ENCODE measurements at regions not wholly inside any gene's neighbourhood (a gene's known extent, or its start where the extent isn't known, plus 50 kb on each side); places are given as distances from the start of the nearest gene placed in this dataset.

DNA sequence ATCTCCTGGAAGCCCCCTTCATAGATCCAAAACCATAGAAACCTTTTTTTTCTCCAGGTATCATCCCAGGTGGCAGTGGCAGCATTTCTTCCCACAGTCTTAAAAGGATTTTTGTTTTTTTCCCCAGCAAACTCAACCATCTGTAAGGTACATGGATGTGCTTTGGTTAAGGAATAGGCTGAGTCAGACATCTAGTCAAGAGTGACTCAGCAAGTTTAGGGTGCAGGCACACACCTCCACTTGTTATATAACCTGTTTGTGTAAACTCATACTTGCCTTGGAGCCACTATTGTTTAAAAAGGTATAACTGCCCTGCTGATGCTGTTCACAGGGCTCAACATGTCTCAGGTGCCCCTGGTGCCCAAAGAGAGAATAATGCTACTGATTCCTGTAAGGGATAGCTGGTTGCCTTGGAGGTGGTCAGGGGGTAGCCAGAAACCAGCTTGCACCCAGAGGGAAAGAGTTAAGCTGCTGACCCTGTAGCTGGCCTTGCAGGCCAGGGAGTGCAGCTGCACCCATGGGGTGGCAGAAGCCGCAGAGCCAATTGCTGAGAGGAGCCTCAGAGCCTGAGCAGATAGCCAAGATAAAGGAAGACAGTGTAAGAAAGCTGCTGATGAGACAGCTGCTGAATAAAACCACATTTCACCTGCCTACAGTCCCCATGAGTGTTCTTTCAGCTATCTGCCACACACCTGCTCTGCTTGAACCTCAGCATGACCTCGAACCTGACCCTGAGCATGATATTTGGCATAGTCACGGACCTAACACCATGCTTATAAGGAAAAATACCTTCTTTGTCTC is 1726.1 kb upstream of the RAG2 start:
- DNase-seq (ENCODE audit: low read depth, low spot score): no peak
- in situ Hi-C loops (cut with HindIII; ENCODE audit: low sequenced_read_pairs): no loop called here
- TF ChIP-seq, protein P1, sequence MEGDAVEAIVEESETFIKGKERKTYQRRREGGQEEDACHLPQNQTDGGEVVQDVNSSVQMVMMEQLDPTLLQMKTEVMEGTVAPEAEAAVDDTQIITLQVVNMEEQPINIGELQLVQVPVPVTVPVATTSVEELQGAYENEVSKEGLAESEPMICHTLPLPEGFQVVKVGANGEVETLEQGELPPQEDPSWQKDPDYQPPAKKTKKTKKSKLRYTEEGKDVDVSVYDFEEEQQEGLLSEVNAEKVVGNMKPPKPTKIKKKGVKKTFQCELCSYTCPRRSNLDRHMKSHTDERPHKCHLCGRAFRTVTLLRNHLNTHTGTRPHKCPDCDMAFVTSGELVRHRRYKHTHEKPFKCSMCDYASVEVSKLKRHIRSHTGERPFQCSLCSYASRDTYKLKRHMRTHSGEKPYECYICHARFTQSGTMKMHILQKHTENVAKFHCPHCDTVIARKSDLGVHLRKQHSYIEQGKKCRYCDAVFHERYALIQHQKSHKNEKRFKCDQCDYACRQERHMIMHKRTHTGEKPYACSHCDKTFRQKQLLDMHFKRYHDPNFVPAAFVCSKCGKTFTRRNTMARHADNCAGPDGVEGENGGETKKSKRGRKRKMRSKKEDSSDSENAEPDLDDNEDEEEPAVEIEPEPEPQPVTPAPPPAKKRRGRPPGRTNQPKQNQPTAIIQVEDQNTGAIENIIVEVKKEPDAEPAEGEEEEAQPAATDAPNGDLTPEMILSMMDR (IDR thresholded peaks at IDR 0.05; ENCODE audit: low read depth, low read length): no peak
- H3K4me3 ChIP-seq (ENCODE audit: low read depth, low read length): no peak overlapping the region

DNA sequence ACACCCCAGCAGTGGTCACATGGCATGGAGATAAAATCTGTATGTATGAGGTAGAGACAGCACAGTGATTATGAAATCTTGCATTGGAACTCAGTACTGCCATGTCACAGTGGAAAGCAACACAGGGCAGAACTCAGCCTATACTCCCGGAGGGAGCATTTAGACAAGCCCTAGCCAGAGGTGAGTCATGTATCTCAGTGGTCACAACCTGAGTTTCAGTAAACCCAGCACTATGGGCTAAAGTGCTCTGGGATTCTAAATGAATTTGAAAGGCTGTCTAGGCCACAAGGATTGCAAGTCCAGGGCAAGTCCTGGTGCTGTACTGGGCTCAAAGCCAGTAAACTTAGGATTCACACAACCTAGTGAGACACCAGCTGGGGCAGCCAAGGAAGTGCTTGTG is 1717.1 kb upstream of the RAG2 start:
- in situ Hi-C loops (cut with HindIII; ENCODE audit: low sequenced_read_pairs): no loop called here
- DNase-seq (ENCODE audit: low read depth, low spot score): peak; percentile 5
- H3K4me3 ChIP-seq (ENCODE audit: low read depth, low read length): no peak overlapping the region
- TF ChIP-seq, protein P1 (IDR thresholded peaks at IDR 0.05; ENCODE audit: low read depth, low read length): no peak

DNA sequence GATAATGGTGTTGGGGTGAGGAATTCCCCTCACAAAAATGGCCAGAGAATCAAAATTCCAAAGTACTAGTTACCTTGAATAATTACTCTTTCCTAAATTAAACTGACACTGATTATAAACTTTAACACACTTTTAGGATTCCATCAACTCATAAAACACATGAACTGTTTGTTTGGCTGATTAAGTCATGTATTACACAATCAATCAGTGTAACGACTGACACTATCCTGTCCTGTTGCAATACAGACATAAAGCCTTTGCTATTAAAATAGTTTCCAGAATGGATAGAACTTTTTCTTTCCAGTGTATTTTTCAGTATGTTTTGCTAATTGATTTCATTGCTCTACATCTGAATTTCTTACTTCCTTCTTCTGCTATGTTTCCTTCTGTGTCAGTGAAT is 1709.4 kb upstream of the RAG2 start:
- in situ Hi-C loops (cut with HindIII; ENCODE audit: low sequenced_read_pairs): no loop called here
- H3K4me3 ChIP-seq (ENCODE audit: low read depth, low read length): no peak overlapping the region
- TF ChIP-seq, protein P1 (IDR thresholded peaks at IDR 0.05; ENCODE audit: low read depth, low read length): no peak
- DNase-seq (ENCODE audit: low read depth, low spot score): no peak

DNA sequence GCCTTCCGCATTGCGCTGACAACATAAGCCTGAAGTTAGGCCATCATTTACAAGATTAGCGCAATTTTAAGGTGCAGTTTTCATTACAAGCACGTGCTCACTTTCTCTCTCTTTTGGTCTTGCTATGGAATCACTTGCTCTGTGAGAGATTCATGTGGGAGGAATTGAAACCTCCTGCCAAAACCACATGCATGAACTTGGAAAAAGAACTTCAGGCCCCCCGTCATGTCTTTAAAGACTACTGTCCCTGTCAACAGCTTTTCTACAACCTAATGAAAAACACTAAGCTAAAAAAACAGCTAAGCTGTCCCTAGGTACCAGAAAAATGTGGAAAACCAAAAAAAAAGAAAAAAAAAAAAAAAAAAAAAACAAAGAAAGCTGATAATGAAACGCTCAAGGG is 1707.6 kb upstream of the RAG2 start:
- TF ChIP-seq, protein P1 (IDR thresholded peaks at IDR 0.05; ENCODE audit: low read depth, low read length): no peak
- peak; percentile 75 for DNase-seq (ENCODE audit: low read depth, low spot score)
- no peak overlapping the region for H3K4me3 ChIP-seq (ENCODE audit: low read depth, low read length)
- in situ Hi-C loops (cut with HindIII; ENCODE audit: low sequenced_read_pairs): no loop called here

DNA sequence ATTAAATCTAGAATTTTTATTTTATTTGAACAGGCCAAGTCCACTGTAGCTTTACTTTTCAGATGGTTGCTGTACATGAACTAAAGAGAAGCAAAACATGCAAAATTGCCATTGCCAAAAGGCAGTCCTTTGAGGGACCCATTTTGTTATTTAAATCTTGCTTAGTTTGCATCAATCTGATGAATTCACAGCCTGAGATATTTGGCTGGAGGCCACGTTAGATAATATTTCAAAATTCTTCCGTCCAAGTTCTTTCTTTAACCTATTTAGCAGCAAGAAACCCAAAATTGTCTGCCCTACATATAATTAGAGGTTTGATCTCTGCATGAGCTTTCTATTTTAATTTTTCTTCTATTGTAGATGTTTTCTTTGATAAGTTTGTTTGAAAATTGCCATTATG is 1706.9 kb upstream of the RAG2 start:
- TF ChIP-seq, protein P1 (IDR thresholded peaks at IDR 0.05; ENCODE audit: low read depth, low read length): no peak
- in situ Hi-C loops (cut with HindIII; ENCODE audit: low sequenced_read_pairs): no loop called here
- H3K4me3 ChIP-seq (ENCODE audit: low read depth, low read length): no peak overlapping the region
- no peak for DNase-seq (ENCODE audit: low read depth, low spot score)

DNA sequence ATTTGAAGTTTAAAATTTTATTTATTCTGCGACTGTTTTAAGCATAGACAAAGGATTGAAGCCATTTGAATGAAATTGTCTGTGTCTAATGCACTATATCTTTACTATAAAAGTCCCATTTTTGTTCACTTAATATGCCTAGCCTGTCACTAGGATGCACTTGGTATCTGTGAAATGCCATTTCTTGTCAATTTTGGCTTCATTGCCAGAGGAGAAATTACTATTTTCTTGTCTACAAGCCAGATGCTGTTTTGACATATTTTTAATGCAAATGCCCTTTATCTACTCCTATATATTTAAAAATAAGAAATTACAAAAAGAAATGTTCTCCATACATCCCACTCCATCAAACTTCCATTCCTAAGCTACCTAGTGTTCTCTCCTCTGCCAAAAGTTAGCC is 1704.5 kb upstream of the RAG2 start:
- TF ChIP-seq, protein P1 (IDR thresholded peaks at IDR 0.05; ENCODE audit: low read depth, low read length): no peak
- in situ Hi-C loops (cut with HindIII; ENCODE audit: low sequenced_read_pairs): no loop called here

More for the DNA sequence above, 1704.5 kb upstream of the RAG2 start:
- DNase-seq (ENCODE audit: low read depth, low spot score): no peak
- H3K4me3 ChIP-seq (ENCODE audit: low read depth, low read length): no peak overlapping the region
